ENCODE measurements at regions not wholly inside any gene's neighbourhood (a gene's known extent, or its start where the extent isn't known, plus 50 kb on each side); places are given as distances from the start of the nearest gene placed in this dataset.

GRCh38 chr2:4144731-4145130 lies 441.4 kb downstream of the DCDC2C start:
- TF ChIP-seq CTCF (conservative IDR thresholded peaks at IDR 0.05) (no peak), ZFX (IDR thresholded peaks at IDR 0.05) (no peak)

Data from C4-2B (cell line).